ENCODE measurements at regions not wholly inside any gene's neighbourhood (a gene's known extent, or its start where the extent isn't known, plus 50 kb on each side); places are given as distances from the start of the nearest gene placed in this dataset.
"Not testable (repeated sequence)": the region's sequence is repeated elsewhere in the genome, so short reads cannot be mapped to it uniquely, and the experiment has no call there.

- DNase-seq, result no peak
These were observed 172.7 kb upstream of the NOX3 start for GRCh38 chr6:155628306-155628705.

- not testable (repeated sequence) for DNase-seq
These were observed 172.1 kb upstream of the NOX3 start for GRCh38 chr6:155627722-155628212.

- no peak for DNase-seq
These were observed 168.0 kb upstream of the NOX3 start for GRCh38 chr6:155623450-155624178.

GRCh38 chr6:155614606-155615005 lies 159.0 kb upstream of the NOX3 start:
- DNase-seq, result no peak

- no peak for DNase-seq
These were observed 156.1 kb upstream of the NOX3 start for GRCh38 chr6:155611742-155612141.

- DNase-seq, result no peak
These were observed 149.4 kb upstream of the NOX3 start for GRCh38 chr6:155604991-155605390.

- DNase-seq, result no peak
These were observed 143.9 kb upstream of the NOX3 start for GRCh38 chr6:155599561-155599960.

GRCh38 chr6:155599160-155599559 lies 143.5 kb upstream of the NOX3 start:
- no peak for DNase-seq

GRCh38 chr6:155595284-155595683 lies 139.6 kb upstream of the NOX3 start:
- no peak for DNase-seq

GRCh38 chr6:155591741-155592140 lies 136.1 kb upstream of the NOX3 start:
- no peak for DNase-seq

GRCh38 chr6:155589190-155589589 lies 133.6 kb upstream of the NOX3 start:
- DNase-seq, result no peak

- DNase-seq, result no peak
These were observed 132.2 kb upstream of the NOX3 start for GRCh38 chr6:155587817-155588216.

- no peak for DNase-seq
These were observed 130.5 kb upstream of the NOX3 start for GRCh38 chr6:155586090-155586489.

- no peak for DNase-seq
These were observed 128.4 kb upstream of the NOX3 start for GRCh38 chr6:155584006-155584405.

GRCh38 chr6:155582016-155582991 lies 126.7 kb upstream of the NOX3 start:
- no peak for DNase-seq

GRCh38 chr6:155580904-155581303 lies 125.3 kb upstream of the NOX3 start:
- no peak for DNase-seq

- DNase-seq, result no peak
These were observed 122.6 kb upstream of the NOX3 start for GRCh38 chr6:155578251-155578650.

GRCh38 chr6:155561966-155562364 lies 106.3 kb upstream of the NOX3 start:
- DNase-seq, result no peak

- DNase-seq, result no peak
These were observed 105.8 kb upstream of the NOX3 start for GRCh38 chr6:155561257-155561965.

GRCh38 chr6:155549928-155550327 lies 94.3 kb upstream of the NOX3 start:
- DNase-seq, result no peak

GRCh38 chr6:155549028-155549798 lies 93.6 kb upstream of the NOX3 start:
- no peak for DNase-seq

GRCh38 chr6:155548576-155548975 lies 92.9 kb upstream of the NOX3 start:
- DNase-seq, result no peak
